ENCODE measurements at regions not wholly inside any gene's neighbourhood (a gene's known extent, or its start where the extent isn't known, plus 50 kb on each side); places are given as distances from the start of the nearest gene placed in this dataset.

- no peak for DNase-seq
Measured at GRCh38 chr1:38454236-38454635, 405.3 kb downstream of the RRAGC start.

DNA sequence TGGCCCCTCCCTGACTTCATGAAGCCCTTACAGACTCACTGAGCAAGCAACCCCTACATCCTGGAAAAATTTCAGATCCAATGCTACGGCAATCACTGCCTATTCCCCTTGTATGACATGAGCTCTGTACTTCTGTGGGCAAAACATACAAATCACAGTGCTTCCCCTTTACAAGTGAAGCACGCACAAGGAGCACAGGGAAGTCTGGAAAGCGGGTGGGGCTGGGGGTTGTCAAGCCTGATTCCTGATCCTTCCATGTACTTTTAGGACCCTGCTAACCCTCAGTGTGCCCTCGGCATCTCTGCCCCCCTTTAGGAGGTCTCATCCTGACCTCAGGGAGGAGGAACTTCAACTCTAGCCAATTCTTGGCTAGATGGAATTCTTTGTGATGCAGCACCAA is 405.7 kb upstream of the POU3F1 start:
- DNase-seq: no peak

DNA sequence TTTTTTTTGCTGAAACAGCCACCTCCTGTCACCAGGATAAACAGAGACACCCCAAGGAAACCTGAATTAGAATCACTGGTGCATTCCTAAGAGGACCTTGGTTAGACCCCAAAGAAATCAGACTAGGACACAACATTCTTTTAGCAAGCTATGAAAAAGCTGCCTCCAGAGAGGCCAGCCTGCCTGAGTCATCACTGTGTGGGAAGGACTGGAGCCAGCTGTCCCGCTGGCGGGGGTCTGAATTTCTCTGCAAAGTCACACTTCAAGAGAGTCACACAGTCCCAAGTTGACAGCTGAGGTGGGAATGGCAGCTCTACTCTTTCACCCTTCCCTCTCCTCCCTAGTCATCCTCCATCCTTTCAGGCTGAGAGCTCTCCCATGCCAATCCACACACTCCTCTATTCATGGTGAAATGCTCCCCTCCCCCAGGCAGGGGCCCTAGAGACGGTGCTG is 405.0 kb upstream of the POU3F1 start:
- no peak for DNase-seq

- DNase-seq: no peak
Measured at GRCh38 chr1:38448893-38449292, 402.3 kb upstream of the POU3F1 start.

DNA sequence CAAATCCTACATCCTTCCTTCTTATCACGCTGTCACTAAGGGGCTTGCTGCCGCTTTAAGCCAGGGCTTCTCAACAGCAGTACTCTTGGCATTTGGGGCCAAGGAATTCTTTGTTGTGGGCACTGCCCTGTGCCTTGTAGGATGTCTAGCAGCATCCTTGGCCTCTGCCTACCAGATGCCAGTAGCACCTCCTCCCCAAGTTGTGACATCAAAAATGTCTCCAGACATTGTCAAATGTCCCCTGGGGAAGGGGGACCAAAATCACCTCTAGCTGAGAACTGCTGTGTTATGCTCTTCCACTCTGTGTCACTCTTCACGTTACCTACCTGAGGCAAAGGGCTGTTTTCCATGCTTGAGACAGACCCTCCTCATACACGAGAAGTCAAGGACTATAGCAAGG is 400.3 kb upstream of the POU3F1 start:
- no peak for DNase-seq

- no peak for DNase-seq
Measured at GRCh38 chr1:38444770-38445442, 398.3 kb upstream of the POU3F1 start.

GRCh38 chr1:38444311-38444710 is 397.7 kb upstream of the POU3F1 start:
- DNase-seq: no peak

DNA sequence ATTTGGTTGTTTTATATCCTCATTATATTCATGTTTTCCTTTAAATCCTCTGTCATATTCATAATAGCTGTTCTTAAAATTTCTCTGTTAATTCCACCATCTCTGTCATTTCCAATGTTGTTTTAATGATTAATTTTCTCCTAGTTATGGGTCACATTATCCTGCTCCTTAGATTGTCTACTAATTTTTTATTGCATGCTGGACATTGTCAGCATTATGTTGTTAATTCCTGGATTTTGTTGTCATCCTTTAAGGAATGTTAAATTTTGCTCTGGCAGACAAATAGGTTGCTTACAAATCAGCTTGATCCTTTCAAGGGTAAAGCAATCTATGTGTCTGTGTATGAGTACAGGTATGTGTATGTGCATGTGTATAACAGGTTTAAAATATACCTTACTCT is 393.8 kb upstream of the POU3F1 start:
- DNase-seq: no peak

DNA sequence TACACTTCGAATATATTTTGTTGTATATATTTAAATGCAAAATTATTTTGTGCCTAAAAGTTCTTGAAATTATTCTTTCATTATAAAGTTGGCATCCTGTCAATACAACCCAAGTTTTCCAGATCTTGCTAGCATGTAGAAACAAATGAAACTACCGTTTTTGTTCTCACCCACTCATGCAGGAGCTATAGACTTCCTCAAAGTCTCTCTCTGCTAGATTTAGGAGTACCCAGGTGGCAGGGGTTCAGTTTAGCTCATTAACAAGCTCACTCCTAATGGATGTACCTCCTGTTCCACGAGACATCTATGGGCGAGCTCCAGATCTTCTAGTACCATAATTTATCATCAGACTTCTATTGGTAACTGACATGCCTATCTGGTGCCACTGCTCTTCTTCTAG is 390.2 kb upstream of the POU3F1 start:
- no peak for DNase-seq

DNA sequence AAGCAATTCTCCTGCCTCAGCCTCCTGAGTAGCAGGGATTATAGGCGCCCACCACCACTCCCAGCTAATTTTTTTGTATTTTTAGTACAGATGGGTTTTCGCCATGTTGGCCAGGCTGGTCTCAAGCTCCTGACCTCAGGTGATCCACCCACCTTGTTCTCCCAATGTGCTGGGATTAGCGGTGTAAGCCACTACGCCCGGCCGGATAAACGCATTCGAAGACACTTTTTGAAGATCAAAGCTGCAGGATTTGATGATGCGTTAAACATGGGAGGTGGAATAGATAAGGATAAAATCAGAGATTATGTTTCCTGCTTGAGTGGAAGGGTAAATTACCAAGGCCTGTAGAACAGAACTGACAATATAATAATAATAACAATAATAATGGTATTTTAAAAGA is 389.4 kb upstream of the POU3F1 start:
- no peak for DNase-seq

- no peak for DNase-seq
Measured at GRCh38 chr1:38433084-38433722, 386.6 kb upstream of the POU3F1 start.

- no peak for DNase-seq
Measured at GRCh38 chr1:38431535-38432376, 385.2 kb upstream of the POU3F1 start.

DNA sequence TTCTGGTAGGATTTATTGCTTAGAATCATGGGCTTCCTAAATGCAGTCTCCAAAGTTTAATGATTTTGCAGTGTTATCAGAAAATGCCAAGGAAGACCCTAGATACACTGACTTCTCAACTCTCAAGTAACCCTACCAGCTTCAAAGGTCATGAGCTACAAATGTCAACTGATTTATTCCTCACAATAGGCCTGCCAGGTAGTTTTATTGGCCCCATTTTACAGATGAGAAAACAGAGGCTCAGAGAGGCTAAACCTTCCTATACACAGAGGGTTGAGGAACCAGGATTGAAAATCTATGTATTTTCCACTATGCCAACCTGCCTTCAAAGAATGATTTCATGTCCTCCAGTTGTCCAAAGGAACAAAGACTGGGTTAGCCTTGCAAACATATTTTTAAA is 384.4 kb upstream of the POU3F1 start:
- DNase-seq: no peak

DNA sequence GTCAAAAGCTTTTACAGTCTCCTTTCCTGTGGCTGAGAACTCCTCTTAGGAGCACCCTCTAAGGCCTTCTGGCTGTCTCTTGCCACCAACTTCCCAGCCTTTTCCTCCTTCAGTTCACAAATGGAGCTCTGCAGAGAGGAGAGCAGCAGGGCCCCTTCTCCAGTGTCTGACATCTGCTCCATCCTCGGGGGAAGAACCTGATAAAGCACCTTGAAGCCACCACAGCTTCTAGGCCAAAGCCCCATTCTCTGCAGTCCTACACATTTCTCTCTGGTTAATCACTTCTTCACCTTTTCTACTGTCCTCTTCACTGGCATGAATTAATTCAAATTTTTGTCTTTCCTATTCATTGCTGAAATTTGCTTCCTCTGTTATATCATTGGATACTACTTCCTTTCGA is 378.1 kb upstream of the POU3F1 start:
- DNase-seq: no peak

DNA sequence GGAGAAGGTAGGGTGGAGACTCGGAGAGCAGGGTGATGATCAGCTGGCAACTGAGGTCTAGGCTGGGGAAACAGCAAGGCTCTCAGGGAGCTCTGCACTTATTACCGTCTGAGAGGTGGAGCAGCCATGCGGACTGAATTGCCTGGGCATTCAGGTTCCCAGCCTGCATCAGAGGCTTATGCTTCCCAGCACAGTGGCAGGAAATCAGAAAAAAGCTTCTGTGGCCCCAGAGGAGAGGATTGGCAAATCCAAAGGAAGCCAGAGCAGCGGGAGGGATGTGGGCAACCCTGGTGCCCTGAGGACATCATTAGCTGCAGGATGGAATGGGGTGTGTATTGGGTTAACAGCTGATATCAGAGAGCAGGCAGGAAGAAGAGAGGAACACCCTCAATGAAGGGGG is 374.1 kb upstream of the POU3F1 start:
- DNase-seq: no peak

- DNase-seq: no peak
Measured at GRCh38 chr1:38418195-38419030, 371.8 kb upstream of the POU3F1 start.

GRCh38 chr1:38403667-38404066 is 357.1 kb upstream of the POU3F1 start:
- no peak for DNase-seq

GRCh38 chr1:38402230-38402815 is 355.7 kb upstream of the POU3F1 start:
- DNase-seq: no peak

GRCh38 chr1:38396606-38397005 is 350.0 kb upstream of the POU3F1 start:
- DNase-seq: no peak

DNA sequence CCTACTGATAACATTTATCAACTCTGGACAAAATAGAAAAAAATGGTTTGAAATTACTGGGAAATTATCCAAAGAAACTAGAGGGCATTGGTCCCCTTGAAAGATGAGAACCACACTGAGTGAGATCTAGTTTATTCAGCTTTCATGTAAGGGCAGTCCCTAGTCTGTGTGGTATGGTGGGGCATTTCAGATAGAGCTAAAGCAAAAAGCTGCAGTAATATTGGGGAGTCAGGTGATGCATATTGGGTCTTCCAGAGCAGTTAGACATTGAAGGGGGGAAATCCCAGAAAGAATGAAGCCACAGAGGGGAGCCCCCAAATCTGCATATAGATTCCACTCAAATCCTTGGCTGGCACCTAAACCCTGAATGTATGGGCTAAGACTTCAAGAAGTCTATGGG is 347.7 kb upstream of the POU3F1 start:
- no peak for DNase-seq

- no peak for DNase-seq
Measured at GRCh38 chr1:38392861-38393260, 346.3 kb upstream of the POU3F1 start.

DNA sequence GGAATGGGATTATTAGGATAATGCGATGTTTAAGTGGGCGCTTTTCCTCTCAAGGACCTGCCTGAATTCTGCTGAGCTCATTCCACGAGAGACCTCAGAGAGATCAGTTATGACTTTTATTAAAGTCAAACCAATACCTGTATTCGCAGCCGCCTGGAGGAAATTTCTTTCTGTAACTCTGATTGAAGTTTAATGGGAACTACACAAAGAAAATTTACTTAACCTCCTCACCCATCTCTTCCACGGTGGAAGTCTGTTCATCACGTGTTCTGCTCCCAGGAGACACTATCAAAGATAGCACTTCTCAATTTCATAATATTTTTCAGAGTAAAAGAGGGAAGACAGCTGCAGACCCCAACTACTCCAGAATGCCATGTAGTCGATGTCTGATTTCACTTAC is 334.7 kb upstream of the POU3F1 start:
- no peak for DNase-seq

- no peak for DNase-seq
Measured at GRCh38 chr1:38376577-38376976, 330.0 kb upstream of the POU3F1 start.

All from activated gamma-delta T cell treated with Interleukin-2 at 50 U/mL for 16 hours (primary cell).